ENCODE measurements at regions not wholly inside any gene's neighbourhood (a gene's known extent, or its start where the extent isn't known, plus 50 kb on each side); places are given as distances from the start of the nearest gene placed in this dataset.
"Not testable (repeated sequence)": the region's sequence is repeated elsewhere in the genome, so short reads cannot be mapped to it uniquely, and the experiment has no call there.

DNA sequence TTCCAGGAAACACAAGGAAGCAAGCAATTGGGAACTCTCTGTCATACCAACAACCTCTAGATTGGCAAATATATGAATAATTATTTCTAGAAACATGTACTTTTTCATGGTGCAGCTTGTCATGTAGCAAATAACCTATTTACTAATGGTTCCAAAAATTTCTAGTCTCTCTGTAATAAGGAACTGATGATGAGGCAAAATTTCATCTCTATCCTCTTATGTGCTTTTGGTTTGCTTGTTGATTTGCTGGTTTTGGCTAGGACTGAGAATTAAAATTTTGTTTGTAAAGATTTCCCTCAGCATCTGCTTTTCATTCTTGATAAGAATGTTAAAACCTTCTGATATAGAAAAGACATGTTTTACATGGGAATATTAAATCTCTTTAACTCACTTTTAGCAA is 123.2 kb upstream of the UFM1 start:
- H4K20me1 ChIP-seq (ENCODE audit: insufficient read depth, poor library complexity, severe bottlenecking), result no peaks in the 10 kb centered on the region
- H3K4me2 ChIP-seq, result no peak overlapping the region
- no peaks in the 10 kb centered on the region for H3K79me2 ChIP-seq
- no peak for TF ChIP-seq EZH2 (IDR thresholded peaks at IDR 0.05; ENCODE audit: borderline replicate concordance)
- TF ChIP-seq, protein P1, sequence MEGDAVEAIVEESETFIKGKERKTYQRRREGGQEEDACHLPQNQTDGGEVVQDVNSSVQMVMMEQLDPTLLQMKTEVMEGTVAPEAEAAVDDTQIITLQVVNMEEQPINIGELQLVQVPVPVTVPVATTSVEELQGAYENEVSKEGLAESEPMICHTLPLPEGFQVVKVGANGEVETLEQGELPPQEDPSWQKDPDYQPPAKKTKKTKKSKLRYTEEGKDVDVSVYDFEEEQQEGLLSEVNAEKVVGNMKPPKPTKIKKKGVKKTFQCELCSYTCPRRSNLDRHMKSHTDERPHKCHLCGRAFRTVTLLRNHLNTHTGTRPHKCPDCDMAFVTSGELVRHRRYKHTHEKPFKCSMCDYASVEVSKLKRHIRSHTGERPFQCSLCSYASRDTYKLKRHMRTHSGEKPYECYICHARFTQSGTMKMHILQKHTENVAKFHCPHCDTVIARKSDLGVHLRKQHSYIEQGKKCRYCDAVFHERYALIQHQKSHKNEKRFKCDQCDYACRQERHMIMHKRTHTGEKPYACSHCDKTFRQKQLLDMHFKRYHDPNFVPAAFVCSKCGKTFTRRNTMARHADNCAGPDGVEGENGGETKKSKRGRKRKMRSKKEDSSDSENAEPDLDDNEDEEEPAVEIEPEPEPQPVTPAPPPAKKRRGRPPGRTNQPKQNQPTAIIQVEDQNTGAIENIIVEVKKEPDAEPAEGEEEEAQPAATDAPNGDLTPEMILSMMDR (IDR thresholded peaks at IDR 0.05; ENCODE audit: poor library complexity), result no peak
- no peak for TF ChIP-seq EZH2phosphoT487 (IDR thresholded peaks at IDR 0.05; ENCODE audit: low read depth, severe bottlenecking, unreplicated experiment)
- no peak overlapping the region for H2AFZ ChIP-seq
- no peaks in the 10 kb centered on the region for H3K9me2 ChIP-seq (replicated peaks; ENCODE audit: insufficient read depth)
- H3K36me3 ChIP-seq (replicated peaks; ENCODE audit: insufficient read depth, low read depth), result no peaks in the 10 kb centered on the region
- H3K9me3 ChIP-seq (ENCODE audit: low read depth), result no peaks in the 10 kb centered on the region
- H3K27ac ChIP-seq, result no peak overlapping the region
- H3K27me3 ChIP-seq, result no peaks in the 10 kb centered on the region
- DNase-seq (ENCODE audit: low spot score), result no peak
- H3K4me1 ChIP-seq (ENCODE audit: insufficient read depth), result no peaks in the 10 kb centered on the region
- H3K4me3 ChIP-seq, result no peak overlapping the region

DNA sequence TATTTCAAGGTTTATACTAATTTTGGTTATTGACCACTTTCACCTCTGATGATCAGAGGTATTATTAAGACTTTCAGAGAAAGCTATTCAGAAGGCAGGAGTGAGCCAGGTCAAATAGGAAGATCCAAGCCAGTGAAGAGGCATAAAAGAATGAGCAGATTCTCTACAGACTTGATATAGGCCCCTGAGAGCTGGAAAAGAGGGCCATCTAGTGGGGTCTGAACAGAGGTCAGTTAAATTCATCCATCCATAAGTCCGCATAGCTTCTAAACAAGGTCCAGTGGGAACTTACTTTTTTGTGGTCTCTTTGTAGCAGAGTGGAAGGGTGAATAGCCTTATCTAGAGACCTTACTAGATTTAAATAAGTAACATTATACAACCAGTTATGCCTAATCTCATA is 126.6 kb upstream of the UFM1 start:
- no peaks in the 10 kb centered on the region for H4K20me1 ChIP-seq (ENCODE audit: insufficient read depth, poor library complexity, severe bottlenecking)
- H3K4me3 ChIP-seq, result no peak overlapping the region
- no peaks in the 10 kb centered on the region for H3K36me3 ChIP-seq (replicated peaks; ENCODE audit: insufficient read depth, low read depth)
- no peaks in the 10 kb centered on the region for H3K9me2 ChIP-seq (replicated peaks; ENCODE audit: insufficient read depth)
- no peak overlapping the region for H3K27ac ChIP-seq
- 32% methylated on average over 1 of the region's 1 CpG for WGBS (ENCODE audit: low lambda C conversion rate, missing lambda C conversion rate)
- no peak overlapping the region for H2AFZ ChIP-seq
- H3K79me2 ChIP-seq, result no peaks in the 10 kb centered on the region
- H3K4me2 ChIP-seq, result no peak overlapping the region
- no peak for TF ChIP-seq EZH2 (IDR thresholded peaks at IDR 0.05; ENCODE audit: borderline replicate concordance)
- TF ChIP-seq, protein P1 (IDR thresholded peaks at IDR 0.05; ENCODE audit: poor library complexity), result peak; percentile 30
- peak; percentile 19 for DNase-seq (ENCODE audit: low spot score)
- H3K27me3 ChIP-seq, result no peaks in the 10 kb centered on the region
- no peaks in the 10 kb centered on the region for H3K4me1 ChIP-seq (ENCODE audit: insufficient read depth)
- no peaks in the 10 kb centered on the region for H3K9me3 ChIP-seq (ENCODE audit: low read depth)

DNA sequence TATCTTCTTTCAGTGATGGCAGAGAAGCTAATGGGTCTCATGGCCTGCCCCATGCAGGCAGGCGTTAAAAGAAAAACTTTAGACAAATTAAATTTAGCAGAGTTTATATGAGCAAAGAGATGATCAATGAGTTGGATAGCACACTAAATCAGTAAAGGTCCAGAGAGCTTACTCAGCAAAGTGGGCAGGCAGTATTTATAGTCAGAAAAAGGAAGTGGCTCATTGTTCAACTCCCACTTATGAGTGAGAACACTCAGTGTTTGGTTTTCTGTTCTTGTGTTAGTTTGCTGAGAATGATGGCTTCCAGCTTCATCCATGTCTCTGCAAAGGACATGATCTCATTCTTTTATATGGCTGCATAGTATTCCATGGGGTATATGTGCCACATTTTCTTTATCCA is 128.5 kb upstream of the UFM1 start:
- H3K9me3 ChIP-seq (ENCODE audit: low read depth); H4K20me1 ChIP-seq (ENCODE audit: insufficient read depth, poor library complexity, severe bottlenecking); H3K27ac ChIP-seq; H2AFZ ChIP-seq; H3K4me3 ChIP-seq; H3K9me2 ChIP-seq (replicated peaks; ENCODE audit: insufficient read depth); H3K4me1 ChIP-seq (ENCODE audit: insufficient read depth); H3K4me2 ChIP-seq; H3K36me3 ChIP-seq (replicated peaks; ENCODE audit: insufficient read depth, low read depth); H3K79me2 ChIP-seq; H3K27me3 ChIP-seq; DNase-seq (ENCODE audit: low spot score): not testable (repeated sequence)
- 100% methylated on average over 1 of the region's 1 CpG for WGBS (ENCODE audit: low lambda C conversion rate, missing lambda C conversion rate)

DNA sequence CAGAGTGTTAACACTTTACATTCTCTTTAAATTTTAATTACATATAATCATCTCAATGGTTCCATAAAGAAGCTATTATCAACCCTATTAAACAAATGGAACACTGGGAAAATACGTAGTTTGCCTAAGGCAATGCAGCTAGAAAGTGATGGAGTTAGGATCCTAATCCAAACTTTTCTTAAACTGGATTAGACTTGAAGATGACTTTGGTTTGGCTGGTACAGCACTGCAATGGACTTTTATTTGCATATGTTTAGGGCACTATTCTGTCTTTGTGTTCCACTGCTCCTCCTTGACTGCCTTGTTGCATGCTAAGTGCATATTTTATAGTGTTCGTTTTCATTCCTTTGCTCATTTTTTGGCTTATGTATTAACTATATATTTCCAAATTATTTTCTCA is 133.5 kb upstream of the UFM1 start:
- no peaks in the 10 kb centered on the region for H3K9me2 ChIP-seq (replicated peaks; ENCODE audit: insufficient read depth)
- H3K4me1 ChIP-seq (ENCODE audit: insufficient read depth), result no peaks in the 10 kb centered on the region
- no peak overlapping the region for H3K27ac ChIP-seq
- no peak for DNase-seq (ENCODE audit: low spot score)
- 76% methylated on average over 2 of the region's 2 CpGs for WGBS (ENCODE audit: low lambda C conversion rate, missing lambda C conversion rate)
- H3K9me3 ChIP-seq (ENCODE audit: low read depth), result no peaks in the 10 kb centered on the region
- H2AFZ ChIP-seq, result no peak overlapping the region
- H4K20me1 ChIP-seq (ENCODE audit: insufficient read depth, poor library complexity, severe bottlenecking), result no peaks in the 10 kb centered on the region
- H3K36me3 ChIP-seq (replicated peaks; ENCODE audit: insufficient read depth, low read depth), result no peaks in the 10 kb centered on the region
- no peak overlapping the region for H3K4me3 ChIP-seq
- TF ChIP-seq EZH2 (IDR thresholded peaks at IDR 0.05; ENCODE audit: borderline replicate concordance), result no peak
- TF ChIP-seq, protein P1 (IDR thresholded peaks at IDR 0.05; ENCODE audit: poor library complexity), result no peak
- TF ChIP-seq EZH2phosphoT487 (IDR thresholded peaks at IDR 0.05; ENCODE audit: low read depth, severe bottlenecking, unreplicated experiment), result no peak
- H3K79me2 ChIP-seq, result no peaks in the 10 kb centered on the region
- no peak overlapping the region for H3K4me2 ChIP-seq
- no peaks in the 10 kb centered on the region for H3K27me3 ChIP-seq
